Endothelial cell of umbilical vein (primary cell): ENCODE measurements at regions not wholly inside any gene's neighbourhood (a gene's known extent, or its start where the extent isn't known, plus 50 kb on each side); places are given as distances from the start of the nearest gene placed in this dataset.
A peak's percentile ranks its signal among the peaks of the same experiment; 100 is the strongest.
"Not testable (repeated sequence)": the region's sequence is repeated elsewhere in the genome, so short reads cannot be mapped to it uniquely, and the experiment has no call there.

Source experiments
- BruUV-seq: library from RNA; stranded (reverse); fragments of 400-500 nt; replicated peaks from 2 replicates; lab custom pipeline; 2021; lab: Mats Ljungman, UMichigan
- CTCF ChIA-PET: fragments of 300-600, 350-600 bp; sonication (Branson Sonifier 250); formaldehyde crosslinking; loops from one replicate; lab custom pipeline; 2021; ENCODE audit warnings: antibody characterized with exemption, inconsistent platforms; lab: Charles Lee
- POLR2A ChIA-PET: fragments of 300-600, 350-600 bp; sonication (Branson Sonifier 250); formaldehyde crosslinking; loops from one replicate; lab custom pipeline; 2021; ENCODE audit warnings: antibody characterized with exemption, inconsistent platforms; lab: Charles Lee
- DNase-seq: peaks from one replicate; pipeline ENCODE4 v3.0.0-alpha.2; 2011; ENCODE audit warnings: low read depth, low spot score
- FAIRE-seq: peaks from 2 replicates; lab custom pipeline; 2011; peaks lifted over from hg19 to GRCh38; lab: Jason Lieb, UNC
- H2AFZ ChIP-seq: 2 replicates; pipeline ENCODE4 v1.6.0; 2012; ENCODE audit warnings: low read depth, low read length, control low read depth, inconsistent platforms
- H3K27ac ChIP-seq: 2 replicates; pipeline ENCODE4 v1.5.1; 2011; ENCODE audit warnings: low read depth, mild to moderate bottlenecking, control low read depth, low read length, moderate library complexity; ENCODE audit not compliant: insufficient read depth
- H3K27me3 ChIP-seq, 2 experiments: 2 replicates each; pipeline versions ENCODE4 v1.6.0 to v1.6.1; 2011; ENCODE audit warnings: low read length in 2 of 2, mixed read lengths in 1 of 2; ENCODE audit not compliant: control insufficient read depth in 2 of 2, insufficient read depth in 2 of 2
- H3K36me3 ChIP-seq, 2 experiments: 2 replicates in 1 of 2; 3 replicates in 1 of 2; pipeline ENCODE4 v1.5.1; 2011; ENCODE audit warnings: low read length in 2 of 2, mild to moderate bottlenecking in 1 of 2, moderate library complexity in 1 of 2; ENCODE audit not compliant: control insufficient read depth in 2 of 2, insufficient read depth in 2 of 2; ENCODE audit errors: extremely low read depth in 1 of 2
- H3K4me1 ChIP-seq: 3 replicates; pipeline ENCODE4 v1.5.1; 2011; ENCODE audit warnings: mild to moderate bottlenecking, low read length; ENCODE audit not compliant: control insufficient read depth, insufficient read depth; ENCODE audit errors: extremely low read depth
- H3K4me2 ChIP-seq: 2 replicates; pipeline ENCODE4 v1.6.1; 2011; ENCODE audit warnings: low read length, control low read depth, mixed read lengths; ENCODE audit not compliant: insufficient read depth
- H3K4me3 ChIP-seq, 3 experiments: fragments of 200-600 bp in 1 of 3; sonication (generic), shearing (Covaris generic) in 1 of 3; replicated peaks in 1 of 3; 2 replicates each; pipeline ENCODE4 v1.5.1; 2011 to 2016; ENCODE audit warnings: control low read depth in 3 of 3, low read length in 3 of 3, mild to moderate bottlenecking in 2 of 3, inconsistent platforms in 1 of 3, low read depth in 1 of 3, moderate library complexity in 1 of 3; ENCODE audit not compliant: insufficient read depth in 1 of 3
- H3K79me2 ChIP-seq: 2 replicates; pipeline ENCODE4 v1.6.0; 2012; ENCODE audit warnings: low read length, inconsistent platforms; ENCODE audit not compliant: control insufficient read depth, insufficient read depth
- H3K9ac ChIP-seq: replicated peaks from 2 replicates; pipeline ENCODE3; 2011; ENCODE audit warnings: low read length, control low read depth; ENCODE audit not compliant: insufficient read depth; ENCODE audit errors: extremely low read depth
- H3K9me1 ChIP-seq: replicated peaks from 3 replicates; pipeline ENCODE4 v1.6.0; 2011; ENCODE audit warnings: mild to moderate bottlenecking, low read length; ENCODE audit not compliant: control insufficient read depth, insufficient read depth; ENCODE audit errors: extremely low read depth
- H3K9me3 ChIP-seq: replicated peaks from 2 replicates; pipeline ENCODE4 v1.5.1; 2012; ENCODE audit warnings: low read length, inconsistent platforms; ENCODE audit not compliant: control insufficient read depth, insufficient read depth
- H4K20me1 ChIP-seq: replicated peaks from 2 replicates; pipeline ENCODE3; 2011; ENCODE audit warnings: mild to moderate bottlenecking, low read length; ENCODE audit not compliant: control insufficient read depth, insufficient read depth; ENCODE audit errors: extremely low read depth
- CTCF ChIP-seq, 2 donors: IDR thresholded peaks; 1 replicate in 1 of 2; 2 replicates in 1 of 2; pipeline ENCODE4 v1.5.1; 2011; ENCODE audit warnings: low read length in 2 of 2, mild to moderate bottlenecking in 2 of 2, moderate library complexity in 2 of 2, control low read depth in 1 of 2, inconsistent platforms in 1 of 2, low read depth in 1 of 2; ENCODE audit not compliant: insufficient read depth in 1 of 2; ENCODE audit errors: extremely low read depth in 1 of 2
- EZH2 ChIP-seq: IDR thresholded peaks from 2 replicates; pipeline ENCODE4 v1.6.1; 2012; ENCODE audit warnings: borderline replicate concordance, low read depth, mild to moderate bottlenecking, moderate library complexity, low read length, inconsistent platforms; ENCODE audit not compliant: severe bottlenecking
- FOS ChIP-seq: IDR thresholded peaks from 2 replicates; pipeline ENCODE4 v1.6.1; 2011; ENCODE audit warnings: mild to moderate bottlenecking, low read length, moderate library complexity, borderline replicate concordance; ENCODE audit not compliant: insufficient read depth
- GATA2 ChIP-seq: IDR thresholded peaks from 2 replicates; pipeline ENCODE4 v1.7.0; 2011; ENCODE audit warnings: low read depth, mild to moderate bottlenecking, moderate library complexity, mixed read lengths, low read length; ENCODE audit not compliant: insufficient read length, insufficient read depth
- JUN ChIP-seq: IDR thresholded peaks from 2 replicates; pipeline ENCODE4 v1.6.1; 2011; ENCODE audit warnings: borderline replicate concordance, low read depth; ENCODE audit not compliant: insufficient read length, insufficient read depth
- MAX ChIP-seq: IDR thresholded peaks from 2 replicates; pipeline ENCODE4 v1.6.1; 2011; ENCODE audit not compliant: insufficient read depth, insufficient read length
- MYC ChIP-seq: IDR thresholded peaks from one replicate; pipeline ENCODE4 v1.6.1; 2011; ENCODE audit warnings: mild to moderate bottlenecking, low read depth, low read length
- POLR2A ChIP-seq: IDR thresholded peaks from 2 replicates; pipeline ENCODE4 v1.6.1; 2012; ENCODE audit warnings: low read depth, mild to moderate bottlenecking, control low read depth, low read length
- POLR2AphosphoS5 ChIP-seq: IDR thresholded peaks from 2 replicates; pipeline ENCODE4 v1.6.1; 2012; ENCODE audit warnings: low read depth, mild to moderate bottlenecking, control low read depth, low read length, moderate library complexity; ENCODE audit not compliant: insufficient read depth
- dilution Hi-C: fragments of 300-500 bp; cut with MboI; formaldehyde crosslinking; loops from one replicate; pipeline ENCODE4 v1.15.0; 2019; ENCODE audit warnings: low sequenced_read_pairs; ENCODE audit not compliant: extremely low pct_ligation_motif_present
- intact Hi-C: fragments of 100-400 bp; cut with micrococcal nuclease; formaldehyde crosslinking; loops from one replicate; pipeline ENCODE4 v1.10.0; 2022

- no peaks in the 10 kb centered on the region for H4K20me1 ChIP-seq
- H2AFZ ChIP-seq, result no peak overlapping the region
- intact Hi-C loops, result no loop called here
- TF ChIP-seq FOS (no peak), POLR2A (no peak), JUN (no peak), GATA2 (no peak), MYC (no peak), CTCF (IDR thresholded peaks at IDR 0.05; ENCODE audit: extremely low read depth in 1 of 2, insufficient read depth in 1 of 2, low read depth in 1 of 2, low read length in 2 of 2) (no peak), MAX (no peak), POLR2AphosphoS5 (no peak), EZH2 (no peak)
- H3K79me2 ChIP-seq, result no peaks in the 10 kb centered on the region
- no peak for FAIRE-seq
- H3K4me3 ChIP-seq, result no peak overlapping the region
- ChIA-PET CTCF (no interaction called here), POLR2A (no interaction called here)
- dilution Hi-C loops, result no loop called here
- H3K27me3 ChIP-seq, result peaks cover 5 to 7% of the 10 kb centered on the region in 2 experiments
- no peak overlapping the region for H3K4me2 ChIP-seq
- DNase-seq, result peak; percentile 7
- H3K4me1 ChIP-seq, result no peaks in the 10 kb centered on the region
- H3K9ac ChIP-seq, result no peak overlapping the region
- H3K27ac ChIP-seq, result no peak overlapping the region
- TSS peak; percentile 100 for BruUV-seq
- no peaks in the 10 kb centered on the region for H3K9me3 ChIP-seq
- H3K36me3 ChIP-seq, result no peaks in the 10 kb centered on the region
- no peaks in the 10 kb centered on the region for H3K9me1 ChIP-seq
Measured at GRCh38 chr6:57822896-57823358, 505.5 kb downstream of the PRIM2 start.

GRCh38 chr6:57837622-57838209 lies 520.3 kb downstream of the PRIM2 start:
- H3K9me3 ChIP-seq, H3K4me2 ChIP-seq, POLR2A ChIA-PET, H3K79me2 ChIP-seq, H3K4me3 ChIP-seq, intact Hi-C loops, CTCF ChIA-PET, H3K27ac ChIP-seq, H3K4me1 ChIP-seq, H4K20me1 ChIP-seq, H3K27me3 ChIP-seq, dilution Hi-C loops, FAIRE-seq, H3K9ac ChIP-seq, H3K9me1 ChIP-seq, DNase-seq, H3K36me3 ChIP-seq, BruUV-seq, H2AFZ ChIP-seq: not testable (repeated sequence)

GRCh38 chr6:57841551-57841950 lies 524.1 kb downstream of the PRIM2 start:
- H4K20me1 ChIP-seq, H3K36me3 ChIP-seq, CTCF ChIA-PET, H3K9ac ChIP-seq, FAIRE-seq, dilution Hi-C loops, H3K4me1 ChIP-seq, intact Hi-C loops, H3K9me3 ChIP-seq, H3K4me3 ChIP-seq, H3K4me2 ChIP-seq, BruUV-seq, H3K27me3 ChIP-seq, H2AFZ ChIP-seq, DNase-seq, POLR2A ChIA-PET, H3K27ac ChIP-seq, H3K79me2 ChIP-seq, H3K9me1 ChIP-seq: not testable (repeated sequence)
